HepG2 (cell line): ENCODE measurements at regions not wholly inside any gene's neighbourhood (a gene's known extent, or its start where the extent isn't known, plus 50 kb on each side); places are given as distances from the start of the nearest gene placed in this dataset.
A peak's percentile ranks its signal among the peaks of the same experiment; 100 is the strongest.
"Not testable (repeated sequence)": the region's sequence is repeated elsewhere in the genome, so short reads cannot be mapped to it uniquely, and the experiment has no call there.

Experiments
- ATAC-seq: fragments of 200-7000 bp; cut with Tn5 transposase; 3 replicates; pipeline ENCODE4 v1.9.1; 2020; ENCODE audit warnings: mild to moderate bottlenecking, moderate library complexity
- BruUV-seq: library from RNA; stranded (reverse); fragments of 400-500 nt; replicated peaks from 2 replicates; lab custom pipeline; 2021; lab: Mats Ljungman, UMichigan
- CTCF ChIA-PET: fragments of 300-600 bp; formaldehyde crosslinking; extraction: SDS; loops from one replicate; lab custom pipeline; 2021; ENCODE audit warnings: low total read pairs, inconsistent platforms, low intra/inter-chr PET ratio; lab: Yijun Ruan, JAX
- POLR2A ChIA-PET: fragments of 350-600 bp; sonication (Branson Sonifier 250); formaldehyde crosslinking; loops from one replicate; lab custom pipeline; 2020; ENCODE audit warnings: antibody characterized with exemption, inconsistent platforms; lab: Yijun Ruan, JAX
- DNase-seq: peaks from one replicate; pipeline ENCODE4 v3.0.0-alpha.2; 2015; ENCODE audit warnings: low spot score
- FAIRE-seq: peaks from 3 replicates; lab custom pipeline; 2011; peaks lifted over from hg19 to GRCh38; lab: Jason Lieb, UNC
- H2AFZ ChIP-seq: one replicate; pipeline ENCODE4 v1.6.1; 2011; ENCODE audit warnings: low read length, inconsistent platforms
- H3K27ac ChIP-seq: fragments of 300-600 bp; 3 replicates; pipeline ENCODE4 v1.8.0; 2011; ENCODE audit warnings: mixed run types, mild to moderate bottlenecking, mixed read lengths, low read length, inconsistent platforms; ENCODE audit not compliant: insufficient read depth; ENCODE audit errors: extremely low read length
- H3K27me3 ChIP-seq, 2 experiments: fragments of 200-600 bp in 1 of 2; 2 replicates in 1 of 2; 3 replicates in 1 of 2; pipeline versions ENCODE4 v1.6.0 to v1.8.0; 2011; ENCODE audit warnings: low read length in 2 of 2, mild to moderate bottlenecking in 2 of 2, moderate library complexity in 2 of 2, inconsistent platforms in 1 of 2; ENCODE audit not compliant: insufficient read depth in 2 of 2, control insufficient read depth in 1 of 2
- H3K36me3 ChIP-seq, 2 experiments: fragments of 200-600 bp in 1 of 2; replicated peaks in 1 of 2; 2 replicates in 1 of 2; 3 replicates in 1 of 2; pipeline versions ENCODE4 v1.5.1 to v1.8.0; 2011; ENCODE audit warnings: low read length in 2 of 2, inconsistent platforms in 1 of 2; ENCODE audit not compliant: insufficient read depth in 2 of 2, control insufficient read depth in 1 of 2
- H3K4me1 ChIP-seq: 2 replicates; pipeline ENCODE4 v1.5.1; 2012; ENCODE audit warnings: low read length, inconsistent platforms; ENCODE audit not compliant: insufficient read depth
- H3K4me2 ChIP-seq: 2 replicates; pipeline ENCODE4 v1.6.0; 2011; ENCODE audit warnings: low read depth, low read length, inconsistent platforms
- H3K4me3 ChIP-seq, 3 experiments: fragments of 200-600 bp in 1 of 3; sonication (generic), shearing (Covaris generic) in 1 of 3; replicated peaks in 1 of 3; 2 replicates each; pipeline ENCODE4 v1.5.1; 2011 to 2016; ENCODE audit warnings: low read length in 3 of 3, inconsistent platforms in 2 of 3, low read depth in 2 of 3, mild to moderate bottlenecking in 2 of 3, control low read depth in 1 of 3, mixed read lengths in 1 of 3; ENCODE audit not compliant: insufficient read depth in 1 of 3
- H3K79me2 ChIP-seq: one replicate; pipeline ENCODE4 v1.6.1; 2011; ENCODE audit warnings: low read length, inconsistent platforms; ENCODE audit not compliant: insufficient read depth
- H3K9ac ChIP-seq: 2 replicates; pipeline ENCODE4 v1.6.0; 2011; ENCODE audit warnings: mild to moderate bottlenecking, low read depth, low read length, inconsistent platforms; ENCODE audit not compliant: insufficient read depth
- H3K9me3 ChIP-seq: 2 replicates; pipeline ENCODE4 v1.5.1; 2012; ENCODE audit warnings: mild to moderate bottlenecking, low read length
- H4K20me1 ChIP-seq: 2 replicates; pipeline ENCODE4 v1.6.0; 2011; ENCODE audit warnings: inconsistent platforms, mild to moderate bottlenecking, low read length, moderate library complexity; ENCODE audit not compliant: insufficient read depth
- AGO2 ChIP-seq: fragments of 200-400 bp; formaldehyde crosslinking; optimal IDR thresholded peaks from 2 replicates; pipeline ENCODE3; 2017; ENCODE audit warnings: mild to moderate bottlenecking, low read depth, low read length, moderate library complexity
- CC2D1A ChIP-seq: sonication (generic); formaldehyde crosslinking; IDR thresholded peaks from 2 replicates; pipeline ENCODE4 v1.8.1; 2023; ENCODE audit warnings: mild to moderate bottlenecking, missing genetic modification reagents
- NFYC ChIP-seq: IDR thresholded peaks from 2 replicates; pipeline ENCODE4 v1.6.1; 2016; ENCODE audit warnings: missing genetic modification reagents, missing compliant biosample characterization
- RFX3 ChIP-seq: IDR thresholded peaks from 2 replicates; pipeline ENCODE4 v1.6.1; 2016; ENCODE audit warnings: missing biosample characterization, missing genetic modification reagents
- STAG1 ChIP-seq: sonication (generic); formaldehyde crosslinking; IDR thresholded peaks from 2 replicates; pipeline ENCODE4 v1.4.0; 2020; ENCODE audit warnings: missing genetic modification reagents
- STAT5B ChIP-seq: sonication (generic); formaldehyde crosslinking; IDR thresholded peaks from 2 replicates; pipeline ENCODE4 v1.4.0; 2020; ENCODE audit warnings: missing genetic modification reagents
- U2AF2 ChIP-seq: fragments of 200-400 bp; formaldehyde crosslinking; IDR thresholded peaks from 2 replicates; pipeline ENCODE4 v1.6.1; 2017; ENCODE audit warnings: low read depth, mild to moderate bottlenecking, low read length
- ZNF121 ChIP-seq: sonication (generic); formaldehyde crosslinking; IDR thresholded peaks from 2 replicates; pipeline ENCODE4 v1.5.0; 2020; ENCODE audit warnings: mild to moderate bottlenecking, missing genetic modification reagents
- ZSCAN12 ChIP-seq: sonication (generic); formaldehyde crosslinking; IDR thresholded peaks from 2 replicates; pipeline ENCODE4 v1.9.0; 2021; ENCODE audit warnings: mild to moderate bottlenecking, missing genetic modification reagents
- WGBS: methylation state at CpG from one replicate; pipeline ENCODE4 v1.1.6; 2017; ENCODE audit warnings: low lambda C conversion rate; 5-methylcytosine and 5-hydroxymethylcytosine counted together
- in situ Hi-C: cut with HindIII; loops from 2 replicates; pipeline ENCODE4 v1.10.0; 2017; ENCODE audit warnings: low pct_unique_long_range_greater_than_20kb; ENCODE audit not compliant: extremely low pct_ligation_motif_present
- intact Hi-C: fragments of 100-400 bp; cut with micrococcal nuclease; formaldehyde crosslinking; loops from one replicate; pipeline ENCODE4 v1.10.0; 2022; ENCODE audit not compliant: unreplicated experiment
- TF ChIP-seq, protein P1 (sequence below): fragments of 450-650 bp; IDR thresholded peaks from 2 replicates; pipeline ENCODE4 v1.6.1; 2017
- TF ChIP-seq, protein P2 (sequence below): sonication (generic); formaldehyde crosslinking; IDR thresholded peaks from 2 replicates; pipeline ENCODE4 v1.8.1; 2022; ENCODE audit warnings: mild to moderate bottlenecking, missing genetic modification reagents

DNA sequence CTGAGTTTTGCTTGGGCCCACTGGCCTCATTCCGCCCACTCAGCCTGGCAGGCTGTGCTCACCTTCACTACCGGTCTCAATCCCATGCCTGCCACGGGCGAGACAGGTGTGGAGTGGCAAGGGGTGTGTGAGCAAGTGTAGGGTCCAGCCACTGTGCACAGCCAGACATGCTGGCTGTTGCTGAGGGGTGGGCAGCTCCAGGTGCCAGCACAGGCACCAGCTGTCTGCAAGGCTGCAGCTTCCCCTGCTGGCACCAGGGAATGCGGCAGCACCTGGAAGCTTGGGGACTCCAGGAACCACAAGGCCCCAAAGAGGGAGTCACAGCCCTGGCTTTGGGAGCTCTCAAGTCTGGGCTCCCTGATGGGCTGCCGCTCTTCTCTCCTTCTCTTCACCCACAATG, 372.7 kb downstream of the CBLN4 start:
- Histone ChIP-seq H4K20me1 (no peaks in the 10 kb centered on the region), H3K79me2 (no peaks in the 10 kb centered on the region), H3K4me1 (no peaks in the 10 kb centered on the region), H3K9me3 (peaks cover 93% of the 10 kb centered on the region), H3K4me2 (no peak overlapping the region), H3K27ac (no peak overlapping the region), H2AFZ (no peak overlapping the region), H3K4me3 (no peak overlapping the region), H3K27me3 (no peaks in the 10 kb centered on the region; a peak in 1 of 5 replicates)
- intact Hi-C loops (no loop called here), in situ Hi-C loops (no loop called here)
- POLR2A ChIA-PET = no interaction called here
- CTCF ChIA-PET = no interaction called here
- no peak for TF ChIP-seq RFX3 (CRISPR knock-in tag)
- no peak for TF ChIP-seq NFYC
- peak; percentile 32; the same call in 1 of the 2 replicates for TF ChIP-seq STAG1
- TF ChIP-seq, all 625 proteins: peak for 1
- Histone ChIP-seq H3K36me3 (no peaks in the 10 kb centered on the region), H3K9ac (no peak overlapping the region)
- DNase-seq = no peak
- no TSS peak for BruUV-seq
- no peak for FAIRE-seq
- WGBS = 66% methylated on average over 6 of the region's 6 CpGs
- no peak for ATAC-seq

DNA sequence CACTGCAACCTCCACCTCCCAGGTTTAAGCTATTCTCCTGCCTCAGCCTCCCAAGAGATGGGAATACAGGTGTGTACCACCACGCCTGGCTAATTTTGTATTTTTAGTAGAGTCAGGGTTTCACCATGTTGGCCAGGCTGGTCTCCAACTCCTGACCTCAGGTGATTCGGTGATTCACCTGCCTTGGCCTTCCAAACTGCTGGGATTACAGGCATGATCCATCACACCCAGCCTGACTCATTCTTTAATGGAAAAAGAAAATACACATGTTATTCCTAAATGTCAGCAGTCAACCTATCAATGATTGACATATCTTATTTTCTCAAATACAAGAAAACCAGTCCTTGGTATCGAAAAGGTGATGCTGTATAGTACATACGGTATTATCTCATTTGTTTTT, 376.2 kb downstream of the CBLN4 start:
- H3K9ac ChIP-seq, H3K4me2 ChIP-seq, H4K20me1 ChIP-seq, H3K36me3 ChIP-seq, in situ Hi-C loops, ATAC-seq, H2AFZ ChIP-seq, DNase-seq, H3K4me1 ChIP-seq, H3K79me2 ChIP-seq, H3K27ac ChIP-seq, BruUV-seq, H3K27me3 ChIP-seq, CTCF ChIA-PET, POLR2A ChIA-PET, intact Hi-C loops, H3K4me3 ChIP-seq: not testable (repeated sequence)
- 30% methylated on average over 4 of the region's 4 CpGs for WGBS
- H3K9me3 ChIP-seq = peaks cover 78% of the 10 kb centered on the region
- FAIRE-seq = peak; percentile 18

DNA sequence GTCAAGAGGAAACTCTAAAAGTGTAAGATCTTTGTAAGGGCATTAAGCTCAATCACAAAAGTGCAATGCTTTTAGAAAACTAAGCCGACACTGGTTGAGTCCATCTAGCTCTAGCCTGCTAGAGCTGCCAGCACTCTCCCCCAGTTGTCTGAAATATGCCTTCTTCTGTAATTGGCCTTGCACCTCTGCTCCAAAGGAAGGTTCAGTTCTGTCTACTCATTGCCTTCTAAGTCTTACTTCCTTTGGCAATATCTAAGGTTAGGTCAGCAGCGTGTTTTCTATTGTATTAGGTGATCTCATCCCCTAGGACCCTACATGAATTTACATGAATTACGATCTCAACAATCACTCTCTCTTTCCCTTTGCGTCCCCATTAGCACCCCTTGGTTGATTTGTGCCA, 378.6 kb downstream of the CBLN4 start:
- no peaks in the 10 kb centered on the region for H3K36me3 ChIP-seq
- WGBS = 37% methylated on average over 4 of the region's 4 CpGs
- no peak overlapping the region for H3K4me2 ChIP-seq
- no peaks in the 10 kb centered on the region; a peak in 1 of 5 replicates for H3K27me3 ChIP-seq
- ATAC-seq (no peak), DNase-seq (no peak), FAIRE-seq (no peak)
- no peaks in the 10 kb centered on the region for H3K79me2 ChIP-seq
- no peak overlapping the region for H3K4me3 ChIP-seq
- no peak overlapping the region for H3K27ac ChIP-seq
- no peak overlapping the region for H3K9ac ChIP-seq
- intact Hi-C loops (no loop called here), in situ Hi-C loops (no loop called here)
- no peak overlapping the region for H2AFZ ChIP-seq
- CTCF ChIA-PET = no interaction called here
- no TSS peak for BruUV-seq
- H3K9me3 ChIP-seq = peaks cover 78% of the 10 kb centered on the region
- POLR2A ChIA-PET = no interaction called here
- H4K20me1 ChIP-seq = no peaks in the 10 kb centered on the region
- H3K4me1 ChIP-seq = no peaks in the 10 kb centered on the region
- TF ChIP-seq, protein P1, sequence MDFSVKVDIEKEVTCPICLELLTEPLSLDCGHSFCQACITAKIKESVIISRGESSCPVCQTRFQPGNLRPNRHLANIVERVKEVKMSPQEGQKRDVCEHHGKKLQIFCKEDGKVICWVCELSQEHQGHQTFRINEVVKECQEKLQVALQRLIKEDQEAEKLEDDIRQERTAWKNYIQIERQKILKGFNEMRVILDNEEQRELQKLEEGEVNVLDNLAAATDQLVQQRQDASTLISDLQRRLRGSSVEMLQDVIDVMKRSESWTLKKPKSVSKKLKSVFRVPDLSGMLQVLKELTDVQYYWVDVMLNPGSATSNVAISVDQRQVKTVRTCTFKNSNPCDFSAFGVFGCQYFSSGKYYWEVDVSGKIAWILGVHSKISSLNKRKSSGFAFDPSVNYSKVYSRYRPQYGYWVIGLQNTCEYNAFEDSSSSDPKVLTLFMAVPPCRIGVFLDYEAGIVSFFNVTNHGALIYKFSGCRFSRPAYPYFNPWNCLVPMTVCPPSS = no peak
- no peak for TF ChIP-seq STAT5B (CRISPR knock-in tag)
- no peak for TF ChIP-seq ZNF121
- TF ChIP-seq ZSCAN12 (CRISPR knock-in tag) = no peak
- TF ChIP-seq AGO2 = no peak
- TF ChIP-seq U2AF2 = no peak
- TF ChIP-seq CC2D1A (CRISPR knock-in tag) = no peak
- TF ChIP-seq, protein P2, sequence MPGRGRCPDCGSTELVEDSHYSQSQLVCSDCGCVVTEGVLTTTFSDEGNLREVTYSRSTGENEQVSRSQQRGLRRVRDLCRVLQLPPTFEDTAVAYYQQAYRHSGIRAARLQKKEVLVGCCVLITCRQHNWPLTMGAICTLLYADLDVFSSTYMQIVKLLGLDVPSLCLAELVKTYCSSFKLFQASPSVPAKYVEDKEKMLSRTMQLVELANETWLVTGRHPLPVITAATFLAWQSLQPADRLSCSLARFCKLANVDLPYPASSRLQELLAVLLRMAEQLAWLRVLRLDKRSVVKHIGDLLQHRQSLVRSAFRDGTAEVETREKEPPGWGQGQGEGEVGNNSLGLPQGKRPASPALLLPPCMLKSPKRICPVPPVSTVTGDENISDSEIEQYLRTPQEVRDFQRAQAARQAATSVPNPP = no peak
